ENCODE measurements at regions not wholly inside any gene's neighbourhood (a gene's known extent, or its start where the extent isn't known, plus 50 kb on each side); places are given as distances from the start of the nearest gene placed in this dataset.

GRCh38 chr10:1980459-1980858 is 243.1 kb upstream of the ADARB2 start:
- peaks cover 0 to 6% (median 0%) of the 10 kb centered on the region in 3 donors for H3K27me3 ChIP-seq
- no peak for DNase-seq
- no peak overlapping the region for H3K4me3 ChIP-seq
- H3K4me1 ChIP-seq = no peaks in the 10 kb centered on the region
- WGBS, 2 donors = 67 to 79% methylated on average over 3 of the region's 3 CpGs
- TF ChIP-seq EP300 (IDR thresholded peaks at IDR 0.05) = no peak
- no peak for TF ChIP-seq POLR2AphosphoS5 (IDR thresholded peaks at IDR 0.05)
- no peak for TF ChIP-seq CTCF (IDR thresholded peaks at IDR 0.05)
- TF ChIP-seq POLR2A (IDR thresholded peaks at IDR 0.05) = no peak
- H3K9me3 ChIP-seq = peaks cover 0 to 5% (median 2%) of the 10 kb centered on the region in 4 donors
- no peaks in the 10 kb centered on the region for H3K36me3 ChIP-seq
- H3K27ac ChIP-seq = no peak overlapping the region
- intact Hi-C loops (cut with DNase I) = no loop called here

GRCh38 chr10:1978584-1978983 is 241.3 kb upstream of the ADARB2 start:
- no peaks in the 10 kb centered on the region for H3K4me1 ChIP-seq
- no peak overlapping the region for H3K27ac ChIP-seq
- WGBS, 2 donors = 37 to 72% methylated on average over 3 of the region's 3 CpGs
- H3K4me3 ChIP-seq = no peak overlapping the region
- no peaks in the 10 kb centered on the region for H3K27me3 ChIP-seq
- no peak for DNase-seq
- intact Hi-C loops (cut with DNase I) = no loop called here
- H3K36me3 ChIP-seq = no peaks in the 10 kb centered on the region
- TF ChIP-seq EP300 (IDR thresholded peaks at IDR 0.05) = no peak
- no peak for TF ChIP-seq POLR2AphosphoS5 (IDR thresholded peaks at IDR 0.05)
- H3K9me3 ChIP-seq = peaks cover 0 to 5% (median 2%) of the 10 kb centered on the region in 4 donors

- no peaks in the 10 kb centered on the region for H3K27me3 ChIP-seq
- DNase-seq = no peak
- H3K4me1 ChIP-seq = no peaks in the 10 kb centered on the region
- no peak overlapping the region for H3K27ac ChIP-seq
- intact Hi-C loops (cut with DNase I) = no loop called here
- H3K9me3 ChIP-seq = peaks cover 0 to 5% (median 2%) of the 10 kb centered on the region in 4 donors
- no peak overlapping the region for H3K4me3 ChIP-seq
- TF ChIP-seq CTCF (IDR thresholded peaks at IDR 0.05) (no peak), POLR2A (IDR thresholded peaks at IDR 0.05) (no peak), POLR2AphosphoS5 (IDR thresholded peaks at IDR 0.05) (no peak), EP300 (IDR thresholded peaks at IDR 0.05) (no peak)
- 56 to 63% methylated on average over 1 of the region's 1 CpG for WGBS, 2 donors
- no peaks in the 10 kb centered on the region for H3K36me3 ChIP-seq
Observed at GRCh38 chr10:1977461-1977860, 240.1 kb upstream of the ADARB2 start.

GRCh38 chr10:1972406-1972805 is 235.1 kb upstream of the ADARB2 start:
- intact Hi-C loops (cut with DNase I) = no loop called here
- WGBS, 2 donors = 87 to 90% methylated on average over 3 of the region's 3 CpGs
- Histone ChIP-seq H3K27ac (no peak overlapping the region), H3K4me3 (no peak overlapping the region), H3K27me3 (no peaks in the 10 kb centered on the region), H3K4me1 (no peaks in the 10 kb centered on the region), H3K9me3 (peaks cover 0 to 2% (median 0%) of the 10 kb centered on the region in 4 donors), H3K36me3 (no peaks in the 10 kb centered on the region)
- no peak for TF ChIP-seq POLR2AphosphoS5 (IDR thresholded peaks at IDR 0.05)
- DNase-seq = no peak

- H3K4me3 ChIP-seq = no peak overlapping the region
- no peaks in the 10 kb centered on the region for H3K27me3 ChIP-seq
- TF ChIP-seq CTCF (IDR thresholded peaks at IDR 0.05) (no peak), EP300 (IDR thresholded peaks at IDR 0.05) (no peak), POLR2A (IDR thresholded peaks at IDR 0.05) (no peak), POLR2AphosphoS5 (IDR thresholded peaks at IDR 0.05) (no peak)
- intact Hi-C loops (cut with DNase I) = no loop called here
- no peak for DNase-seq
- H3K27ac ChIP-seq = no peak overlapping the region
- no peaks in the 10 kb centered on the region for H3K4me1 ChIP-seq
- no peaks in the 10 kb centered on the region for H3K36me3 ChIP-seq
- WGBS, 2 donors = 83 to 88% methylated on average over 14 of the region's 14 CpGs
- peaks cover 0 to 2% (median 0%) of the 10 kb centered on the region in 4 donors for H3K9me3 ChIP-seq
Observed at GRCh38 chr10:1968257-1969033, 231.1 kb upstream of the ADARB2 start.

Data from sigmoid colon (tissue), 6 donors.